Activated CD4-positive, CD25-positive, alpha-beta regulatory T cell treated with anti-CD3 and anti-CD28 coated beads, Interleukin-2, amount 50 U/mL, for 72 hours (primary cell): ENCODE measurements at regions not wholly inside any gene's neighbourhood (a gene's known extent, or its start where the extent isn't known, plus 50 kb on each side); places are given as distances from the start of the nearest gene placed in this dataset.
"Not testable (repeated sequence)": the region's sequence is repeated elsewhere in the genome, so short reads cannot be mapped to it uniquely, and the experiment has no call there.

Experiments
- DNase-seq: peaks from one replicate; pipeline ENCODE4 v3.0.0; 2021

- DNase-seq = no peak
Measured at GRCh38 chr3:103818800-103819199, 1384.0 kb downstream of the ZPLD1 start.

GRCh38 chr3:103825586-103825985, 1390.8 kb downstream of the ZPLD1 start:
- DNase-seq = no peak

- no peak for DNase-seq
Measured at GRCh38 chr3:103829723-103830326, 1395.0 kb downstream of the ZPLD1 start.

GRCh38 chr3:103847081-103848062, 1412.6 kb downstream of the ZPLD1 start:
- no peak for DNase-seq

- DNase-seq = no peak
Measured at GRCh38 chr3:103851793-103852192, 1417.0 kb downstream of the ZPLD1 start.

- DNase-seq = no peak
Measured at GRCh38 chr3:103862415-103862814, 1427.6 kb downstream of the ZPLD1 start.

- DNase-seq = no peak
Measured at GRCh38 chr3:103863381-103863780, 1428.6 kb downstream of the ZPLD1 start.

GRCh38 chr3:103866113-103866512, 1431.3 kb downstream of the ZPLD1 start:
- DNase-seq = no peak

- no peak for DNase-seq
Measured at GRCh38 chr3:103873021-103873420, 1438.2 kb downstream of the ZPLD1 start.

GRCh38 chr3:103873897-103874545, 1439.2 kb downstream of the ZPLD1 start:
- DNase-seq = no peak

GRCh38 chr3:103881809-103882208, 1447.0 kb downstream of the ZPLD1 start:
- DNase-seq = not testable (repeated sequence)

- no peak for DNase-seq
Measured at GRCh38 chr3:103889675-103890074, 1454.9 kb downstream of the ZPLD1 start.

- no peak for DNase-seq
Measured at GRCh38 chr3:103894162-103894822, 1459.5 kb downstream of the ZPLD1 start.

GRCh38 chr3:103899328-103899727, 1464.5 kb downstream of the ZPLD1 start:
- no peak for DNase-seq

- no peak for DNase-seq
Measured at GRCh38 chr3:103904991-103905390, 1461.7 kb upstream of the ALCAM start.

GRCh38 chr3:103906304-103906703, 1460.4 kb upstream of the ALCAM start:
- no peak for DNase-seq

GRCh38 chr3:103906808-103907207, 1459.9 kb upstream of the ALCAM start:
- no peak for DNase-seq

- no peak for DNase-seq
Measured at GRCh38 chr3:103907567-103907966, 1459.1 kb upstream of the ALCAM start.

- DNase-seq = no peak
Measured at GRCh38 chr3:103909395-103909794, 1457.3 kb upstream of the ALCAM start.

- DNase-seq = no peak
Measured at GRCh38 chr3:103918336-103918735, 1448.4 kb upstream of the ALCAM start.

- DNase-seq = no peak
Measured at GRCh38 chr3:103919327-103919726, 1447.4 kb upstream of the ALCAM start.

GRCh38 chr3:103923907-103924306, 1442.8 kb upstream of the ALCAM start:
- DNase-seq = no peak

- DNase-seq = no peak
Measured at GRCh38 chr3:103924544-103924943, 1442.2 kb upstream of the ALCAM start.
